Neural cell (in vitro differentiated cells): ENCODE measurements at regions not wholly inside any gene's neighbourhood (a gene's known extent, or its start where the extent isn't known, plus 50 kb on each side); places are given as distances from the start of the nearest gene placed in this dataset.

ENCODE experiments used
- CTCF ChIP-seq: fragments of 450-650 bp; IDR thresholded peaks from 2 replicates; pipeline ENCODE4 v1.5.1; 2014; ENCODE audit warnings: antibody characterized with exemption, mild to moderate bottlenecking, moderate library complexity; ENCODE audit not compliant: poor library complexity, severe bottlenecking
- REST ChIP-seq: IDR thresholded peaks from 2 replicates; pipeline ENCODE4 v1.6.1; 2012; ENCODE audit warnings: borderline replicate concordance
- SMC3 ChIP-seq: fragments of 450-650 bp; conservative IDR thresholded peaks from 2 replicates; pipeline ENCODE4 v1.6.1; 2014; ENCODE audit warnings: antibody characterized with exemption, mild to moderate bottlenecking, moderate library complexity; ENCODE audit not compliant: poor library complexity

DNA sequence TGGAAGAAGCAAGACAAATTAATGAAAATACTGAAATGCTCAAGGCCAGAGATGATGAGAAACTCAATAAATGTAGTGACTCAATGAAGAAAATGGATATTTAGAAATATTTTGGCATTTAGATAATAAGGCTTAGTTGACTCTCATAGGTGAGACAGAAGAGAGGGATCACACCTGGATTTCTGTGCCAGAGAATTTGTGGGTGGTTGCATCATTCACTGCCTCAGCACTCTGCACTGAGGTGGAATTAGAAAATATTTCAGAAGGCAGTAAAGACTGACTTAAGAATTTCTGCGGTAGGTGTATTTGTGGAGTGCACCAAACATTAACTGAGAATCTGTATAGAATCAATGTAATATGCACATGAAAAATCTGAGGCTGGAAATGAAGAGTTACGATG is 848.3 kb upstream of the PCDH9 start:
- TF ChIP-seq REST (no peak), CTCF (no peak), SMC3 (no peak)
